ENCODE measurements at regions not wholly inside any gene's neighbourhood (a gene's known extent, or its start where the extent isn't known, plus 50 kb on each side); places are given as distances from the start of the nearest gene placed in this dataset.

- H3K27ac ChIP-seq (ENCODE audit: insufficient read depth, low read length, poor library complexity, severe bottlenecking) = no peak overlapping the region
- Mint-ChIP-seq H3K36me3 (no peaks in the 10 kb centered on the region), H3K9me3 (peaks cover 0 to 7% (median 3%) of the 10 kb centered on the region in 7 donors), H3K27me3 (no peaks in the 10 kb centered on the region), H3K27ac (no peak overlapping the region), H3K4me3 (no peak overlapping the region), H3K4me1 (no peaks in the 10 kb centered on the region)
- no peak overlapping the region for H3K4me3 ChIP-seq (ENCODE audit: low read depth, low read length)
- DNase-seq (no peak), ATAC-seq (ENCODE audit: low read depth in 2 of 2) (no peak)
- no peaks in the 10 kb centered on the region for H3K4me1 ChIP-seq (ENCODE audit: control insufficient read depth, insufficient read depth, low read length, poor library complexity, severe bottlenecking)
- no peaks in the 10 kb centered on the region for H3K36me3 ChIP-seq (ENCODE audit: control insufficient read depth, insufficient read depth, low read length)
- H3K27me3 ChIP-seq (ENCODE audit: control insufficient read depth, insufficient read depth, low read length) = no peaks in the 10 kb centered on the region
- H3K9me3 ChIP-seq (ENCODE audit: control insufficient read depth in 2 of 2, low read length in 2 of 2) = no peaks in the 10 kb centered on the region
These were observed 543.7 kb downstream of the EFNB2 start for GRCh38 chr13:105991622-105992277.

- Mint-ChIP-seq H3K4me1 (no peaks in the 10 kb centered on the region), H3K36me3 (no peaks in the 10 kb centered on the region), H3K9me3 (peaks cover 0 to 7% (median 3%) of the 10 kb centered on the region in 7 donors), H3K27me3 (no peaks in the 10 kb centered on the region), H3K4me3 (no peak overlapping the region), H3K27ac (no peak overlapping the region)
- Histone ChIP-seq H3K4me3 (ENCODE audit: low read depth, low read length) (no peak overlapping the region), H3K36me3 (ENCODE audit: control insufficient read depth, insufficient read depth, low read length) (no peaks in the 10 kb centered on the region), H3K27me3 (ENCODE audit: control insufficient read depth, insufficient read depth, low read length) (no peaks in the 10 kb centered on the region), H3K27ac (ENCODE audit: insufficient read depth, low read length, poor library complexity, severe bottlenecking) (no peak overlapping the region), H3K4me1 (ENCODE audit: control insufficient read depth, insufficient read depth, low read length, poor library complexity, severe bottlenecking) (no peaks in the 10 kb centered on the region), H3K9me3 (ENCODE audit: control insufficient read depth in 2 of 2, low read length in 2 of 2) (no peaks in the 10 kb centered on the region)
- ATAC-seq (ENCODE audit: low read depth in 2 of 2) (no peak), DNase-seq (no peak)
These were observed 544.3 kb downstream of the EFNB2 start for GRCh38 chr13:105991131-105991530.

GRCh38 chr13:105990256-105990958 lies 545.1 kb downstream of the EFNB2 start:
- Mint-ChIP-seq H3K27me3 (no peaks in the 10 kb centered on the region), H3K36me3 (no peaks in the 10 kb centered on the region), H3K9me3 (peaks cover 0 to 7% (median 3%) of the 10 kb centered on the region in 7 donors), H3K27ac (no peak overlapping the region), H3K4me1 (no peaks in the 10 kb centered on the region), H3K4me3 (no peak overlapping the region)
- Histone ChIP-seq H3K27me3 (ENCODE audit: control insufficient read depth, insufficient read depth, low read length) (no peaks in the 10 kb centered on the region), H3K4me1 (ENCODE audit: control insufficient read depth, insufficient read depth, low read length, poor library complexity, severe bottlenecking) (no peaks in the 10 kb centered on the region), H3K9me3 (ENCODE audit: control insufficient read depth in 2 of 2, low read length in 2 of 2) (no peaks in the 10 kb centered on the region), H3K4me3 (ENCODE audit: low read depth, low read length) (no peak overlapping the region), H3K27ac (ENCODE audit: insufficient read depth, low read length, poor library complexity, severe bottlenecking) (no peak overlapping the region), H3K36me3 (ENCODE audit: control insufficient read depth, insufficient read depth, low read length) (no peaks in the 10 kb centered on the region)
- DNase-seq (no peak), ATAC-seq (ENCODE audit: low read depth in 2 of 2) (no peak)

GRCh38 chr13:105984646-105985045 lies 550.8 kb downstream of the EFNB2 start:
- DNase-seq (no peak), ATAC-seq (ENCODE audit: low read depth in 2 of 2) (no peak)
- Mint-ChIP-seq H3K27me3 (no peaks in the 10 kb centered on the region), H3K27ac (no peak overlapping the region), H3K4me3 (no peak overlapping the region), H3K36me3 (no peaks in the 10 kb centered on the region), H3K9me3 (peaks cover 0 to 4% (median 3%) of the 10 kb centered on the region in 7 donors), H3K4me1 (no peaks in the 10 kb centered on the region)
- Histone ChIP-seq H3K27me3 (ENCODE audit: control insufficient read depth, insufficient read depth, low read length) (no peaks in the 10 kb centered on the region), H3K9me3 (ENCODE audit: control insufficient read depth in 2 of 2, low read length in 2 of 2) (no peaks in the 10 kb centered on the region), H3K27ac (ENCODE audit: insufficient read depth, low read length, poor library complexity, severe bottlenecking) (no peak overlapping the region), H3K4me1 (ENCODE audit: control insufficient read depth, insufficient read depth, low read length, poor library complexity, severe bottlenecking) (no peaks in the 10 kb centered on the region), H3K4me3 (ENCODE audit: low read depth, low read length) (no peak overlapping the region), H3K36me3 (ENCODE audit: control insufficient read depth, insufficient read depth, low read length) (no peaks in the 10 kb centered on the region)

- ATAC-seq (ENCODE audit: low read depth in 2 of 2) = no peak
- no peaks in the 10 kb centered on the region for H3K36me3 Mint-ChIP-seq
- H3K36me3 ChIP-seq (ENCODE audit: control insufficient read depth, insufficient read depth, low read length) = no peaks in the 10 kb centered on the region
- peaks cover 0 to 4% (median 3%) of the 10 kb centered on the region in 7 donors for H3K9me3 Mint-ChIP-seq
- H3K4me1 Mint-ChIP-seq = no peaks in the 10 kb centered on the region
- no peaks in the 10 kb centered on the region for H3K9me3 ChIP-seq (ENCODE audit: control insufficient read depth in 2 of 2, low read length in 2 of 2)
- no peak for DNase-seq
- no peak overlapping the region for H3K4me3 Mint-ChIP-seq
- H3K4me1 ChIP-seq (ENCODE audit: control insufficient read depth, insufficient read depth, low read length, poor library complexity, severe bottlenecking) = no peaks in the 10 kb centered on the region
- no peak overlapping the region for H3K4me3 ChIP-seq (ENCODE audit: low read depth, low read length)
- no peak overlapping the region for H3K27ac Mint-ChIP-seq
- H3K27ac ChIP-seq (ENCODE audit: insufficient read depth, low read length, poor library complexity, severe bottlenecking) = no peak overlapping the region
- no peaks in the 10 kb centered on the region for H3K27me3 ChIP-seq (ENCODE audit: control insufficient read depth, insufficient read depth, low read length)
- H3K27me3 Mint-ChIP-seq = no peaks in the 10 kb centered on the region
These were observed 551.2 kb downstream of the EFNB2 start for GRCh38 chr13:105984236-105984635.

- H3K4me3 Mint-ChIP-seq = no peak overlapping the region
These were observed 553.1 kb downstream of the EFNB2 start for GRCh38 chr13:105982219-105982930.

GRCh38 chr13:105979131-105980011 lies 556.1 kb downstream of the EFNB2 start:
- Histone ChIP-seq H3K27me3 (ENCODE audit: control insufficient read depth, insufficient read depth, low read length) (no peaks in the 10 kb centered on the region), H3K36me3 (ENCODE audit: control insufficient read depth, insufficient read depth, low read length) (no peaks in the 10 kb centered on the region), H3K9me3 (ENCODE audit: control insufficient read depth in 2 of 2, low read length in 2 of 2) (no peaks in the 10 kb centered on the region), H3K4me1 (ENCODE audit: control insufficient read depth, insufficient read depth, low read length, poor library complexity, severe bottlenecking) (no peaks in the 10 kb centered on the region), H3K27ac (ENCODE audit: insufficient read depth, low read length, poor library complexity, severe bottlenecking) (no peak overlapping the region), H3K4me3 (ENCODE audit: low read depth, low read length) (no peak overlapping the region)
- Mint-ChIP-seq H3K27ac (no peak overlapping the region), H3K4me1 (no peaks in the 10 kb centered on the region), H3K9me3 (peaks cover 0 to 7% (median 2%) of the 10 kb centered on the region in 7 donors), H3K4me3 (no peak overlapping the region), H3K27me3 (no peaks in the 10 kb centered on the region), H3K36me3 (no peaks in the 10 kb centered on the region)
- DNase-seq (no peak), ATAC-seq (ENCODE audit: low read depth in 2 of 2) (no peak)

More at GRCh38 chr13:105982219-105982930, 553.1 kb downstream of the EFNB2 start:
- H3K27ac Mint-ChIP-seq = no peak overlapping the region
- H3K4me1 Mint-ChIP-seq = no peaks in the 10 kb centered on the region
- no peaks in the 10 kb centered on the region for H3K27me3 Mint-ChIP-seq
- H3K36me3 Mint-ChIP-seq = no peaks in the 10 kb centered on the region
- Histone ChIP-seq H3K4me1 (ENCODE audit: control insufficient read depth, insufficient read depth, low read length, poor library complexity, severe bottlenecking) (no peaks in the 10 kb centered on the region), H3K36me3 (ENCODE audit: control insufficient read depth, insufficient read depth, low read length) (no peaks in the 10 kb centered on the region), H3K4me3 (ENCODE audit: low read depth, low read length) (no peak overlapping the region), H3K27ac (ENCODE audit: insufficient read depth, low read length, poor library complexity, severe bottlenecking) (no peak overlapping the region), H3K9me3 (ENCODE audit: control insufficient read depth in 2 of 2, low read length in 2 of 2) (no peaks in the 10 kb centered on the region), H3K27me3 (ENCODE audit: control insufficient read depth, insufficient read depth, low read length) (no peaks in the 10 kb centered on the region)
- ATAC-seq (ENCODE audit: low read depth in 2 of 2) (no peak), DNase-seq (no peak)
- H3K9me3 Mint-ChIP-seq = peaks cover 0 to 6% (median 3%) of the 10 kb centered on the region in 7 donors

Data from CD4-positive, CD25-positive, alpha-beta regulatory T cell (primary cell).